Heart left ventricle (tissue), 13 donors: ENCODE measurements at regions not wholly inside any gene's neighbourhood (a gene's known extent, or its start where the extent isn't known, plus 50 kb on each side); places are given as distances from the start of the nearest gene placed in this dataset.
"Not testable (repeated sequence)": the region's sequence is repeated elsewhere in the genome, so short reads cannot be mapped to it uniquely, and the experiment has no call there.

Experiments used
- CTCF ChIP-seq, 12 donors: fragments of 200-600 bp; sonication (generic) in 4 of 12; IDR thresholded peaks; one replicate each; pipeline versions ENCODE4 v1.5.0 to v1.8.0; 2018 to 2022; ENCODE audit warnings: antibody characterized with exemption in 12 of 12, mild to moderate bottlenecking in 5 of 12
- POLR2A ChIP-seq, 2 donors: fragments of 450-650 bp; IDR thresholded peaks; one replicate each; pipeline ENCODE4 v1.6.1; 2017; ENCODE audit warnings: antibody characterized with exemption in 2 of 2, mild to moderate bottlenecking in 2 of 2, moderate library complexity in 2 of 2
- donor health status: ischemic (EF 13 %, LVEDD 7.1; RV severe dilation, severe dysfunction).
- donor health status: DM: no; HTN: yes; CAD: no.
- donor health status: DM: no; HTN: no; CAD: no.
- donor health status: ischemic (EF 25% LVEDD 6.9; RV normal size, moderate dysfunction).
- donor health status: ischemic (EF 25% LVEDD 5.7; RV mildly dilated, moderate dysfunction).
- donor health status: ischemic (EF 35%, LVEDD 5.7; RV mildly dilated, moderate dysfunction).
- donor health status: nonischemic (EF 11% LVEDD 7.7; RV severe dilation, severe dysfunction).
- donor health status: DM: yes; HTN: yes; CAD: no.
- donor health status: PGD.
- donor health status: ischemic (EF 29% LVEDD 5.4; RV normal size, mild dysfunction).
- donor health status: nonischemic (EF 23%, LVEDD 6.1; RV moderate dilation, normal function).

- not testable (repeated sequence) for TF ChIP-seq CTCF, POLR2A (IDR thresholded peaks at IDR 0.05)
Measured at GRCh38 chr5:30428866-30429407, 764.5 kb upstream of the CDH6 start.
